ENCODE measurements at regions not wholly inside any gene's neighbourhood (a gene's known extent, or its start where the extent isn't known, plus 50 kb on each side); places are given as distances from the start of the nearest gene placed in this dataset.

DNA sequence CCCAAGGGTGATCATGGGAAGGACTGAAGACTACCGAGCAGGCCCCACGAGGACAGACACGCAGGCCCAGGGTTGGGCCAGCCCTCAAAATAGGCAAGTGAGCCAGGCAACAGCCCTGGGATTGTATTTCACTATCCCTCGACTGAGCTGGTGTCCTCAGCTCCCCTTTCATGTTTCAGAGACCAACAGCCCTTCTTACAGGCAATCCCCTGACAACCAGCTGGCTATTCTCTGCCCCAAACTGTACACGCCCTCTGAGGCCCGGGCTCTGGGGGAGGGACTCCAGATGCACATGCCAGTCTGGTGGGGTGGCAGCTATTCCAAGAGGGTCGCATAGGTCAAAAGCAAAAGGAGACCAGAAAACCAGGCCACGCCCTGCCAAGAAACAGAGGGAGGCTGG, 243.0 kb downstream of the TOMM20 start:
- TF ChIP-seq, protein P1, sequence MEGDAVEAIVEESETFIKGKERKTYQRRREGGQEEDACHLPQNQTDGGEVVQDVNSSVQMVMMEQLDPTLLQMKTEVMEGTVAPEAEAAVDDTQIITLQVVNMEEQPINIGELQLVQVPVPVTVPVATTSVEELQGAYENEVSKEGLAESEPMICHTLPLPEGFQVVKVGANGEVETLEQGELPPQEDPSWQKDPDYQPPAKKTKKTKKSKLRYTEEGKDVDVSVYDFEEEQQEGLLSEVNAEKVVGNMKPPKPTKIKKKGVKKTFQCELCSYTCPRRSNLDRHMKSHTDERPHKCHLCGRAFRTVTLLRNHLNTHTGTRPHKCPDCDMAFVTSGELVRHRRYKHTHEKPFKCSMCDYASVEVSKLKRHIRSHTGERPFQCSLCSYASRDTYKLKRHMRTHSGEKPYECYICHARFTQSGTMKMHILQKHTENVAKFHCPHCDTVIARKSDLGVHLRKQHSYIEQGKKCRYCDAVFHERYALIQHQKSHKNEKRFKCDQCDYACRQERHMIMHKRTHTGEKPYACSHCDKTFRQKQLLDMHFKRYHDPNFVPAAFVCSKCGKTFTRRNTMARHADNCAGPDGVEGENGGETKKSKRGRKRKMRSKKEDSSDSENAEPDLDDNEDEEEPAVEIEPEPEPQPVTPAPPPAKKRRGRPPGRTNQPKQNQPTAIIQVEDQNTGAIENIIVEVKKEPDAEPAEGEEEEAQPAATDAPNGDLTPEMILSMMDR (conservative IDR thresholded peaks at IDR 0.05; ENCODE audit: low read depth, low read length), result no peak
- no peak for TF ChIP-seq EZH2 (IDR thresholded peaks at IDR 0.05; ENCODE audit: borderline replicate concordance, low read depth, low read length, poor library complexity, severe bottlenecking)
